Effector memory CD4-positive, alpha-beta T cell (primary cell): ENCODE measurements at regions not wholly inside any gene's neighbourhood (a gene's known extent, or its start where the extent isn't known, plus 50 kb on each side); places are given as distances from the start of the nearest gene placed in this dataset.
"Not testable (repeated sequence)": the region's sequence is repeated elsewhere in the genome, so short reads cannot be mapped to it uniquely, and the experiment has no call there.

Source experiments
- DNase-seq, 3 donors: peaks; one replicate each; pipeline ENCODE4 v3.0.0-alpha.2; 2020
- H3K27ac ChIP-seq: 2 replicates; pipeline ENCODE4 v1.7.0; 2013; ENCODE audit warnings: mild to moderate bottlenecking, low read length, moderate library complexity; ENCODE audit not compliant: insufficient read depth, poor library complexity, severe bottlenecking
- H3K27me3 ChIP-seq: replicated peaks from 2 replicates; pipeline ENCODE4 v1.7.0; 2013; ENCODE audit warnings: mild to moderate bottlenecking, low read length; ENCODE audit not compliant: insufficient read depth, control insufficient read depth, poor library complexity, severe bottlenecking
- H3K36me3 ChIP-seq: 2 replicates; pipeline ENCODE4 v1.7.0; 2013; ENCODE audit warnings: mild to moderate bottlenecking, low read length, moderate library complexity; ENCODE audit not compliant: control insufficient read depth, insufficient read depth
- H3K4me1 ChIP-seq: 2 replicates; pipeline ENCODE4 v1.7.0; 2013; ENCODE audit warnings: low read length, mild to moderate bottlenecking; ENCODE audit not compliant: control insufficient read depth, insufficient read depth, poor library complexity, severe bottlenecking
- H3K4me3 ChIP-seq: 2 replicates; pipeline ENCODE4 v1.7.0; 2013; ENCODE audit warnings: low read length, low read depth, mild to moderate bottlenecking; ENCODE audit not compliant: insufficient read depth, poor library complexity, severe bottlenecking
- H3K9me3 ChIP-seq: 2 replicates; pipeline ENCODE4 v1.7.0; 2013; ENCODE audit warnings: mild to moderate bottlenecking, low read length, moderate library complexity; ENCODE audit not compliant: control insufficient read depth

- Histone ChIP-seq H3K27ac (no peak overlapping the region), H3K4me1 (no peaks in the 10 kb centered on the region), H3K9me3 (no peaks in the 10 kb centered on the region), H3K36me3 (no peaks in the 10 kb centered on the region), H3K27me3 (no peaks in the 10 kb centered on the region), H3K4me3 (no peak overlapping the region)
- no peak for DNase-seq
Measured at GRCh38 chr5:38154615-38155204, 103.6 kb upstream of the EGFLAM start.

GRCh38 chr5:38151878-38152277, 106.5 kb upstream of the EGFLAM start:
- DNase-seq = no peak
- Histone ChIP-seq H3K4me3 (no peak overlapping the region), H3K4me1 (no peaks in the 10 kb centered on the region)

GRCh38 chr5:38149815-38150195, 108.6 kb upstream of the EGFLAM start:
- no peak overlapping the region for H3K27ac ChIP-seq
- H3K9me3 ChIP-seq = no peaks in the 10 kb centered on the region
- no peak for DNase-seq
- no peaks in the 10 kb centered on the region for H3K4me1 ChIP-seq
- no peak overlapping the region for H3K4me3 ChIP-seq
- no peaks in the 10 kb centered on the region for H3K36me3 ChIP-seq
- H3K27me3 ChIP-seq = no peaks in the 10 kb centered on the region

More at GRCh38 chr5:38151878-38152277, 106.5 kb upstream of the EGFLAM start:
- Histone ChIP-seq H3K9me3 (no peaks in the 10 kb centered on the region), H3K27me3 (no peaks in the 10 kb centered on the region), H3K27ac (no peak overlapping the region), H3K36me3 (no peaks in the 10 kb centered on the region)

GRCh38 chr5:38148021-38148625, 110.2 kb upstream of the EGFLAM start:
- DNase-seq = no peak
- Histone ChIP-seq H3K27ac (no peak overlapping the region), H3K36me3 (no peaks in the 10 kb centered on the region), H3K9me3 (no peaks in the 10 kb centered on the region), H3K4me1 (no peaks in the 10 kb centered on the region), H3K27me3 (no peaks in the 10 kb centered on the region), H3K4me3 (no peak overlapping the region)

GRCh38 chr5:38143384-38143783, 115.0 kb upstream of the EGFLAM start:
- Histone ChIP-seq H3K4me3 (no peak overlapping the region), H3K27ac (no peak overlapping the region), H3K4me1 (no peaks in the 10 kb centered on the region), H3K27me3 (no peaks in the 10 kb centered on the region), H3K36me3 (no peaks in the 10 kb centered on the region), H3K9me3 (no peaks in the 10 kb centered on the region)
- DNase-seq = no peak

- Histone ChIP-seq H3K4me1 (no peaks in the 10 kb centered on the region), H3K9me3 (no peaks in the 10 kb centered on the region), H3K4me3 (no peak overlapping the region), H3K27ac (no peak overlapping the region), H3K27me3 (no peaks in the 10 kb centered on the region), H3K36me3 (no peaks in the 10 kb centered on the region)
- no peak for DNase-seq
Measured at GRCh38 chr5:38141665-38142064, 116.7 kb upstream of the EGFLAM start.

- Histone ChIP-seq H3K27ac (no peak overlapping the region), H3K4me3 (no peak overlapping the region), H3K9me3 (no peaks in the 10 kb centered on the region), H3K27me3 (no peaks in the 10 kb centered on the region), H3K36me3 (no peaks in the 10 kb centered on the region), H3K4me1 (no peaks in the 10 kb centered on the region)
- no peak for DNase-seq
Measured at GRCh38 chr5:38138574-38138973, 119.8 kb upstream of the EGFLAM start.

- Histone ChIP-seq H3K4me1 (no peaks in the 10 kb centered on the region), H3K36me3 (no peaks in the 10 kb centered on the region), H3K27me3 (no peaks in the 10 kb centered on the region), H3K27ac (no peak overlapping the region), H3K9me3 (no peaks in the 10 kb centered on the region), H3K4me3 (no peak overlapping the region)
- DNase-seq = no peak
Measured at GRCh38 chr5:38135486-38136039, 122.8 kb upstream of the EGFLAM start.

GRCh38 chr5:38134810-38135209, 123.5 kb upstream of the EGFLAM start:
- Histone ChIP-seq H3K36me3 (no peaks in the 10 kb centered on the region), H3K27me3 (no peaks in the 10 kb centered on the region), H3K9me3 (no peaks in the 10 kb centered on the region), H3K4me1 (no peaks in the 10 kb centered on the region), H3K4me3 (no peak overlapping the region), H3K27ac (no peak overlapping the region)
- DNase-seq = no peak

- H3K36me3 ChIP-seq, DNase-seq, H3K4me1 ChIP-seq, H3K27ac ChIP-seq, H3K4me3 ChIP-seq, H3K9me3 ChIP-seq, H3K27me3 ChIP-seq: not testable (repeated sequence)
Measured at GRCh38 chr5:38134294-38134693, 124.1 kb upstream of the EGFLAM start.
